Tibial nerve (tissue), 3 donors: ENCODE measurements at regions not wholly inside any gene's neighbourhood (a gene's known extent, or its start where the extent isn't known, plus 50 kb on each side); places are given as distances from the start of the nearest gene placed in this dataset.

ENCODE experiments used
- CTCF ChIP-seq, 5 experiments: fragments of 200-600 bp in 3 of 5; fragments of 450-650 bp in 2 of 5; sonication (generic) in 3 of 5; IDR thresholded peaks; one replicate each; pipeline ENCODE4 v1.5.1; 2016 to 2019; ENCODE audit warnings: antibody characterized with exemption in 5 of 5, mild to moderate bottlenecking in 3 of 5, moderate library complexity in 2 of 5
- POLR2A ChIP-seq, 2 donors: fragments of 450-650 bp; IDR thresholded peaks; one replicate each; pipeline ENCODE4 v1.6.1; 2017; ENCODE audit warnings: antibody characterized with exemption in 2 of 2, mild to moderate bottlenecking in 2 of 2, moderate library complexity in 2 of 2

GRCh38 chr5:123945548-123945947 is 433.6 kb downstream of the CSNK1G3 start:
- TF ChIP-seq POLR2A (IDR thresholded peaks at IDR 0.05) (no peak), CTCF (IDR thresholded peaks at IDR 0.05) (no peak)
